HEK293 (cell line): ENCODE measurements at regions not wholly inside any gene's neighbourhood (a gene's known extent, or its start where the extent isn't known, plus 50 kb on each side); places are given as distances from the start of the nearest gene placed in this dataset.

Experiments used
- CTCF ChIA-PET: fragments of 350-600 bp; formaldehyde crosslinking; extraction: SDS; loops from one replicate; lab custom pipeline; 2021; ENCODE audit warnings: antibody characterized with exemption; lab: Yijun Ruan, JAX
- POLR2A ChIA-PET: fragments of 300-600 bp; formaldehyde crosslinking; extraction: SDS; loops from one replicate; lab custom pipeline; 2020; ENCODE audit warnings: antibody characterized with exemption, inconsistent platforms; lab: Yijun Ruan, JAX
- H3K27ac ChIP-seq: fragments of 200-500 bp; sonication (Bioruptor generic); 2 replicates; pipeline ENCODE4 v1.5.1; 2014; ENCODE audit warnings: low read depth, low read length, control low read depth, inconsistent platforms; ENCODE audit errors: extremely low read depth
- H3K36me3 ChIP-seq, 2 experiments: fragments of 200-500 bp in 1 of 2; sonication (Bioruptor generic) in 1 of 2; 1 replicate in 1 of 2; 2 replicates in 1 of 2; pipeline ENCODE4 v1.5.1; 2014 to 2017; ENCODE audit warnings: inconsistent platforms in 2 of 2, low read length in 2 of 2; ENCODE audit not compliant: control insufficient read depth in 2 of 2, insufficient read depth in 1 of 2
- H3K4me1 ChIP-seq: fragments of 200-500 bp; sonication (Bioruptor generic); 2 replicates; pipeline ENCODE4 v1.5.1; 2014; ENCODE audit warnings: mild to moderate bottlenecking, low read length, inconsistent platforms; ENCODE audit not compliant: control insufficient read depth, insufficient read depth
- H3K4me3 ChIP-seq: 2 replicates; pipeline ENCODE4 v1.5.1; 2011; ENCODE audit warnings: low read depth, mild to moderate bottlenecking, control low read depth, low read length, moderate library complexity
- H3K9me3 ChIP-seq: fragments of 200-500 bp; sonication (Bioruptor generic); 2 replicates; pipeline ENCODE4 v1.5.1; 2014; ENCODE audit warnings: low read depth, low read length, inconsistent platforms; ENCODE audit not compliant: control insufficient read depth, insufficient read depth
- EGR2 ChIP-seq: fragments of 450-650 bp; formaldehyde crosslinking; IDR thresholded peaks from 2 replicates; pipeline ENCODE4 v1.5.1; 2016; ENCODE audit warnings: low read depth, missing biosample characterization, missing genetic modification characterization
- IKZF3 ChIP-seq: fragments of 450-650 bp; IDR thresholded peaks from 2 replicates; pipeline ENCODE4 v1.5.0; 2018; ENCODE audit warnings: missing biosample characterization, mild to moderate bottlenecking, missing genetic modification characterization, moderate library complexity
- RBAK ChIP-seq: fragments of 450-650 bp; formaldehyde crosslinking; IDR thresholded peaks from 2 replicates; pipeline ENCODE4 v1.5.1; 2016; ENCODE audit warnings: missing biosample characterization, missing genetic modification characterization
- ZNF174 ChIP-seq: fragments of 450-650 bp; formaldehyde crosslinking; IDR thresholded peaks from 2 replicates; pipeline ENCODE4 v1.5.0; 2017; ENCODE audit warnings: missing biosample characterization, mild to moderate bottlenecking, missing genetic modification characterization
- ZNF211 ChIP-seq: fragments of 450-650 bp; formaldehyde crosslinking; IDR thresholded peaks from 2 replicates; pipeline ENCODE4 v1.5.1; 2016; ENCODE audit warnings: low read depth, missing biosample characterization, missing genetic modification characterization
- ZNF266 ChIP-seq: fragments of 450-650 bp; formaldehyde crosslinking; IDR thresholded peaks from 2 replicates; pipeline ENCODE4 v1.5.1; 2016; ENCODE audit warnings: missing biosample characterization, missing genetic modification characterization, low read depth
- ZNF311 ChIP-seq: fragments of 450-650 bp; formaldehyde crosslinking; IDR thresholded peaks from 2 replicates; pipeline ENCODE4 v1.5.1; 2017; ENCODE audit warnings: missing biosample characterization, missing genetic modification characterization, borderline replicate concordance
- ZNF391 ChIP-seq: fragments of 450-650 bp; formaldehyde crosslinking; IDR thresholded peaks from 2 replicates; pipeline ENCODE4 v1.5.1; 2016; ENCODE audit warnings: low read depth, missing biosample characterization, missing genetic modification characterization, borderline replicate concordance
- ZNF510 ChIP-seq: fragments of 450-650 bp; formaldehyde crosslinking; IDR thresholded peaks from 2 replicates; pipeline ENCODE4 v1.5.1; 2018; ENCODE audit warnings: mild to moderate bottlenecking, missing genetic modification characterization, missing biosample characterization; ENCODE audit not compliant: insufficient replicate concordance
- ZNF521 ChIP-seq: fragments of 450-650 bp; formaldehyde crosslinking; IDR thresholded peaks from 2 replicates; pipeline ENCODE4 v1.5.1; 2017; ENCODE audit warnings: missing biosample characterization, mild to moderate bottlenecking, missing genetic modification characterization
- ZNF585B ChIP-seq: fragments of 450-650 bp; formaldehyde crosslinking; IDR thresholded peaks from 2 replicates; pipeline ENCODE4 v1.5.1; 2016; ENCODE audit warnings: missing biosample characterization, missing genetic modification characterization
- ZNF76 ChIP-seq: fragments of 450-650 bp; formaldehyde crosslinking; IDR thresholded peaks from 2 replicates; pipeline ENCODE4; 2016; ENCODE audit warnings: low read depth, missing biosample characterization, missing genetic modification characterization, borderline replicate concordance
- ZNF837 ChIP-seq: fragments of 450-650 bp; formaldehyde crosslinking; IDR thresholded peaks from 2 replicates; pipeline ENCODE4 v1.5.1; 2016; ENCODE audit warnings: missing biosample characterization, missing genetic modification characterization
- TF ChIP-seq, protein P1 (sequence below): fragments of 450-650 bp; formaldehyde crosslinking; IDR thresholded peaks from 2 replicates; pipeline ENCODE4 v1.5.1; 2016; ENCODE audit warnings: missing biosample characterization, missing genetic modification characterization
- TF ChIP-seq, protein P2 (sequence below): fragments of 450-650 bp; IDR thresholded peaks from 2 replicates; pipeline ENCODE4 v1.5.1; 2018; ENCODE audit warnings: missing biosample characterization, missing genetic modification characterization
- TF ChIP-seq, protein P3 (sequence below): IDR thresholded peaks from 2 replicates; pipeline ENCODE4 v1.6.1; 2011; ENCODE audit warnings: mild to moderate bottlenecking, low read depth, low read length, borderline replicate concordance
- TF ChIP-seq, protein P4 (sequence below): fragments of 450-650 bp; formaldehyde crosslinking; IDR thresholded peaks from 2 replicates; pipeline ENCODE4 v1.5.1; 2016; ENCODE audit warnings: missing biosample characterization, missing genetic modification characterization
- TF ChIP-seq, protein P5 (sequence below): fragments of 450-650 bp; formaldehyde crosslinking; IDR thresholded peaks from 2 replicates; pipeline ENCODE4 v1.5.1; 2017; ENCODE audit warnings: missing biosample characterization, missing genetic modification characterization
- TF ChIP-seq, protein P6 (sequence below): fragments of 450-650 bp; formaldehyde crosslinking; IDR thresholded peaks from 2 replicates; pipeline ENCODE4 v1.5.1; 2017; ENCODE audit warnings: missing biosample characterization, missing genetic modification characterization
- TF ChIP-seq, protein P7 (sequence below): fragments of 450-650 bp; formaldehyde crosslinking; IDR thresholded peaks from 2 replicates; pipeline ENCODE4 v1.5.1; 2016; ENCODE audit warnings: missing biosample characterization, missing genetic modification characterization

DNA sequence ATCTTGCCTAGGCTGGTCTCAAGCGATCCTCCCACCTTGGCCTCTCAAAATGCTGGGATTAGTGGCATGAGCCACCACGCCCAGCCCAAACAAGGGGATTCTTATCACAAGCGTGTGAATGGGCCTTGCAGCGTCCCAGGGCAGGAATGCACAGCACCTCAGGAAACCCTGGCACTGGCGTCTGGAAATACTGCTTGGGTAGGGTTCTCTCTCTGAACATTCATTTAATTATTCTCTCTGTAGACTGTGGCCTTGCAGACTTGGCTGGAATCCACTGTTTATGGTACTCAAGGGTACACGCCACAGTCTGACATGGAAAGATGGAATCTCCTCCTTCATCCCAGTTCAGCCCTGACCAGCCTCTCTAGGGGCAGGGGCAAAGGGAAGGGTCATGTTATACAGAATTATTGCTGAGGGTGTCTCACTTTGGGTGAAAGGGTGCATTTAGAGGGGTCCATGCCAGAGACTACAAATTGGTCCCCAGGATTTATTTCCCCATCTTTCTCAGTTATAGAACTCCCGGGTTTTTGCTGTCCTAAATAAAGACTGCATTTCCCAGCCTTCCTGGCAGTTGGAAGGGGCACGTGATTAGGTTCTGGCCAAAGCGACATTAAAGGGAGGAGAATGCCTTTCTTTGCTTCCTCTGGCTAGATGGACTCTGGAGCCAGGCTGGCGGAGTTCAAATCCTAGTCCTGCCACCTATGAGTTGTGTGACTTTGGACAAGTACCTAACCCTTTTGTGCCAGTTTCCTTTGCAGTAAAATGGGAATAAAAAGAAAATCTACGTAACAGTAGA lies 147.2 kb upstream of the HAAO start:
- H3K4me3 ChIP-seq: no peak overlapping the region
- ChIA-PET CTCF (interaction anchor here (0.6 to 1.0 kb wide), 3 partner anchors 111 to 666 kb away, joined by 3 read pairs; no protein-coding TSS in a partner anchor), POLR2A (no interaction called here)
- no peaks in the 10 kb centered on the region for H3K9me3 ChIP-seq
- no peak for TF ChIP-seq ZNF510
- no peak for TF ChIP-seq ZNF311 (tag by site-specific recombination)
- TF ChIP-seq, protein P1, sequence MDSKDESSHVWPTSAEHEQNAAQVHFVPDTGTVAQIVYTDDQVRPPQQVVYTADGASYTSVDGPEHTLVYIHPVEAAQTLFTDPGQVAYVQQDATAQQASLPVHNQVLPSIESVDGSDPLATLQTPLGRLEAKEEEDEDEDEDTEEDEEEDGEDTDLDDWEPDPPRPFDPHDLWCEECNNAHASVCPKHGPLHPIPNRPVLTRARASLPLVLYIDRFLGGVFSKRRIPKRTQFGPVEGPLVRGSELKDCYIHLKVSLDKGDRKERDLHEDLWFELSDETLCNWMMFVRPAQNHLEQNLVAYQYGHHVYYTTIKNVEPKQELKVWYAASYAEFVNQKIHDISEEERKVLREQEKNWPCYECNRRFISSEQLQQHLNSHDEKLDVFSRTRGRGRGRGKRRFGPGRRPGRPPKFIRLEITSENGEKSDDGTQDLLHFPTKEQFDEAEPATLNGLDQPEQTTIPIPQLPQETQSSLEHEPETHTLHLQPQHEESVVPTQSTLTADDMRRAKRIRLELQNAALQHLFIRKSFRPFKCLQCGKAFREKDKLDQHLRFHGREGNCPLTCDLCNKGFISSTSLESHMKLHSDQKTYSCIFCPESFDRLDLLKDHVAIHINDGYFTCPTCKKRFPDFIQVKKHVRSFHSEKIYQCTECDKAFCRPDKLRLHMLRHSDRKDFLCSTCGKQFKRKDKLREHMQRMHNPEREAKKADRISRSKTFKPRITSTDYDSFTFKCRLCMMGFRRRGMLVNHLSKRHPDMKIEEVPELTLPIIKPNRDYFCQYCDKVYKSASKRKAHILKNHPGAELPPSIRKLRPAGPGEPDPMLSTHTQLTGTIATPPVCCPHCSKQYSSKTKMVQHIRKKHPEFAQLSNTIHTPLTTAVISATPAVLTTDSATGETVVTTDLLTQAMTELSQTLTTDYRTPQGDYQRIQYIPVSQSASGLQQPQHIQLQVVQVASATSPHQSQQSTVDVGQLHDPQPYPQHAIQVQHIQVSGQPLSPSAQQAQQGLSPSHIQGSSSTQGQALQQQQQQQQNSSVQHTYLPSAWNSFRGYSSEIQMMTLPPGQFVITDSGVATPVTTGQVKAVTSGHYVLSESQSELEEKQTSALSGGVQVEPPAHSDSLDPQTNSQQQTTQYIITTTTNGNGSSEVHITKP (tag by site-specific recombination): no peak
- TF ChIP-seq, protein P2, sequence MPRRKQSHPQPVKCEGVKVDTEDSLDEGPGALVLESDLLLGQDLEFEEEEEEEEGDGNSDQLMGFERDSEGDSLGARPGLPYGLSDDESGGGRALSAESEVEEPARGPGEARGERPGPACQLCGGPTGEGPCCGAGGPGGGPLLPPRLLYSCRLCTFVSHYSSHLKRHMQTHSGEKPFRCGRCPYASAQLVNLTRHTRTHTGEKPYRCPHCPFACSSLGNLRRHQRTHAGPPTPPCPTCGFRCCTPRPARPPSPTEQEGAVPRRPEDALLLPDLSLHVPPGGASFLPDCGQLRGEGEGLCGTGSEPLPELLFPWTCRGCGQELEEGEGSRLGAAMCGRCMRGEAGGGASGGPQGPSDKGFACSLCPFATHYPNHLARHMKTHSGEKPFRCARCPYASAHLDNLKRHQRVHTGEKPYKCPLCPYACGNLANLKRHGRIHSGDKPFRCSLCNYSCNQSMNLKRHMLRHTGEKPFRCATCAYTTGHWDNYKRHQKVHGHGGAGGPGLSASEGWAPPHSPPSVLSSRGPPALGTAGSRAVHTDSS (tag by site-specific recombination): no peak
- no peak for TF ChIP-seq ZNF76 (tag by site-specific recombination)
- no peak for TF ChIP-seq EGR2 (tag by site-specific recombination)
- TF ChIP-seq ZNF174: no peak
- TF ChIP-seq ZNF266 (tag by site-specific recombination): no peak
- TF ChIP-seq ZNF585B (tag by site-specific recombination): no peak
- TF ChIP-seq, protein P3, sequence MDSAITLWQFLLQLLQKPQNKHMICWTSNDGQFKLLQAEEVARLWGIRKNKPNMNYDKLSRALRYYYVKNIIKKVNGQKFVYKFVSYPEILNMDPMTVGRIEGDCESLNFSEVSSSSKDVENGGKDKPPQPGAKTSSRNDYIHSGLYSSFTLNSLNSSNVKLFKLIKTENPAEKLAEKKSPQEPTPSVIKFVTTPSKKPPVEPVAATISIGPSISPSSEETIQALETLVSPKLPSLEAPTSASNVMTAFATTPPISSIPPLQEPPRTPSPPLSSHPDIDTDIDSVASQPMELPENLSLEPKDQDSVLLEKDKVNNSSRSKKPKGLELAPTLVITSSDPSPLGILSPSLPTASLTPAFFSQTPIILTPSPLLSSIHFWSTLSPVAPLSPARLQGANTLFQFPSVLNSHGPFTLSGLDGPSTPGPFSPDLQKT: no peak
- TF ChIP-seq, protein P4, sequence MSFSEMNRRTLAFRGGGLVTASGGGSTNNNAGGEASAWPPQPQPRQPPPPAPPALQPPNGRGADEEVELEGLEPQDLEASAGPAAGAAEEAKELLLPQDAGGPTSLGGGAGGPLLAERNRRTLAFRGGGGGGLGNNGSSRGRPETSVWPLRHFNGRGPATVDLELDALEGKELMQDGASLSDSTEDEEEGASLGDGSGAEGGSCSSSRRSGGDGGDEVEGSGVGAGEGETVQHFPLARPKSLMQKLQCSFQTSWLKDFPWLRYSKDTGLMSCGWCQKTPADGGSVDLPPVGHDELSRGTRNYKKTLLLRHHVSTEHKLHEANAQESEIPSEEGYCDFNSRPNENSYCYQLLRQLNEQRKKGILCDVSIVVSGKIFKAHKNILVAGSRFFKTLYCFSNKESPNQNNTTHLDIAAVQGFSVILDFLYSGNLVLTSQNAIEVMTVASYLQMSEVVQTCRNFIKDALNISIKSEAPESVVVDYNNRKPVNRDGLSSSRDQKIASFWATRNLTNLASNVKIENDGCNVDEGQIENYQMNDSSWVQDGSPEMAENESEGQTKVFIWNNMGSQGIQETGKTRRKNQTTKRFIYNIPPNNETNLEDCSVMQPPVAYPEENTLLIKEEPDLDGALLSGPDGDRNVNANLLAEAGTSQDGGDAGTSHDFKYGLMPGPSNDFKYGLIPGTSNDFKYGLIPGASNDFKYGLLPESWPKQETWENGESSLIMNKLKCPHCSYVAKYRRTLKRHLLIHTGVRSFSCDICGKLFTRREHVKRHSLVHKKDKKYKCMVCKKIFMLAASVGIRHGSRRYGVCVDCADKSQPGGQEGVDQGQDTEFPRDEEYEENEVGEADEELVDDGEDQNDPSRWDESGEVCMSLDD (tag by site-specific recombination): no peak
- no peak for TF ChIP-seq ZNF521 (tag by site-specific recombination)
- TF ChIP-seq, protein P5, sequence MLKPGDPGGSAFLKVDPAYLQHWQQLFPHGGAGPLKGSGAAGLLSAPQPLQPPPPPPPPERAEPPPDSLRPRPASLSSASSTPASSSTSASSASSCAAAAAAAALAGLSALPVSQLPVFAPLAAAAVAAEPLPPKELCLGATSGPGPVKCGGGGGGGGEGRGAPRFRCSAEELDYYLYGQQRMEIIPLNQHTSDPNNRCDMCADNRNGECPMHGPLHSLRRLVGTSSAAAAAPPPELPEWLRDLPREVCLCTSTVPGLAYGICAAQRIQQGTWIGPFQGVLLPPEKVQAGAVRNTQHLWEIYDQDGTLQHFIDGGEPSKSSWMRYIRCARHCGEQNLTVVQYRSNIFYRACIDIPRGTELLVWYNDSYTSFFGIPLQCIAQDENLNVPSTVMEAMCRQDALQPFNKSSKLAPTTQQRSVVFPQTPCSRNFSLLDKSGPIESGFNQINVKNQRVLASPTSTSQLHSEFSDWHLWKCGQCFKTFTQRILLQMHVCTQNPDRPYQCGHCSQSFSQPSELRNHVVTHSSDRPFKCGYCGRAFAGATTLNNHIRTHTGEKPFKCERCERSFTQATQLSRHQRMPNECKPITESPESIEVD (tag by site-specific recombination): no peak
- TF ChIP-seq IKZF3 (tag by site-specific recombination): no peak
- TF ChIP-seq ZNF837 (tag by site-specific recombination): no peak
- no peak for TF ChIP-seq ZNF391 (tag by site-specific recombination)
- TF ChIP-seq, protein P6, sequence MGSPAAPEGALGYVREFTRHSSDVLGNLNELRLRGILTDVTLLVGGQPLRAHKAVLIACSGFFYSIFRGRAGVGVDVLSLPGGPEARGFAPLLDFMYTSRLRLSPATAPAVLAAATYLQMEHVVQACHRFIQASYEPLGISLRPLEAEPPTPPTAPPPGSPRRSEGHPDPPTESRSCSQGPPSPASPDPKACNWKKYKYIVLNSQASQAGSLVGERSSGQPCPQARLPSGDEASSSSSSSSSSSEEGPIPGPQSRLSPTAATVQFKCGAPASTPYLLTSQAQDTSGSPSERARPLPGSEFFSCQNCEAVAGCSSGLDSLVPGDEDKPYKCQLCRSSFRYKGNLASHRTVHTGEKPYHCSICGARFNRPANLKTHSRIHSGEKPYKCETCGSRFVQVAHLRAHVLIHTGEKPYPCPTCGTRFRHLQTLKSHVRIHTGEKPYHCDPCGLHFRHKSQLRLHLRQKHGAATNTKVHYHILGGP (tag by site-specific recombination): no peak
- TF ChIP-seq, protein P7, sequence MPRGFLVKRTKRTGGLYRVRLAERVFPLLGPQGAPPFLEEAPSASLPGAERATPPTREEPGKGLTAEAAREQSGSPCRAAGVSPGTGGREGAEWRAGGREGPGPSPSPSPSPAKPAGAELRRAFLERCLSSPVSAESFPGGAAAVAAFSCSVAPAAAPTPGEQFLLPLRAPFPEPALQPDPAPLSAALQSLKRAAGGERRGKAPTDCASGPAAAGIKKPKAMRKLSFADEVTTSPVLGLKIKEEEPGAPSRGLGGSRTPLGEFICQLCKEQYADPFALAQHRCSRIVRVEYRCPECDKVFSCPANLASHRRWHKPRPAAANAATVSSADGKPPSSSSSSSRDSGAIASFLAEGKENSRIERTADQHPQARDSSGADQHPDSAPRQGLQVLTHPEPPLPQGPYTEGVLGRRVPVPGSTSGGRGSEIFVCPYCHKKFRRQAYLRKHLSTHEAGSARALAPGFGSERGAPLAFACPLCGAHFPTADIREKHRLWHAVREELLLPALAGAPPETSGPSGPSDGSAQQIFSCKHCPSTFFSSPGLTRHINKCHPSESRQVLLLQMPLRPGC: no peak
- no peak for TF ChIP-seq ZNF211
- no peak for TF ChIP-seq RBAK (tag by site-specific recombination)
- no peaks in the 10 kb centered on the region for H3K4me1 ChIP-seq
- H3K27ac ChIP-seq: no peak overlapping the region
- no peaks in the 10 kb centered on the region for H3K36me3 ChIP-seq
